ENCODE measurements at regions not wholly inside any gene's neighbourhood (a gene's known extent, or its start where the extent isn't known, plus 50 kb on each side); places are given as distances from the start of the nearest gene placed in this dataset.

- intact Hi-C loops (cut with DNase I; ENCODE audit: low total_unique reads), result loop anchor here (10.0 kb wide), 2 partner anchors 94 to 136 kb away; no protein-coding TSS in a partner anchor
- no peak for DNase-seq (ENCODE audit: low spot score in 2 of 2)
- no peak overlapping the region for H3K27ac ChIP-seq
- H3K36me3 ChIP-seq, result no peaks in the 10 kb centered on the region
- H3K4me1 ChIP-seq, result no peaks in the 10 kb centered on the region
- H3K27me3 ChIP-seq, result no peaks in the 10 kb centered on the region
- no peak overlapping the region for H3K4me3 ChIP-seq
- H3K9me3 ChIP-seq, result no peaks in the 10 kb centered on the region
- TF ChIP-seq CTCF (IDR thresholded peaks at IDR 0.05) (peak; percentile 52 to 75 (median 64)), POLR2AphosphoS5 (IDR thresholded peaks at IDR 0.05) (no peak), POLR2A (IDR thresholded peaks at IDR 0.05) (no peak)
Observed at GRCh38 chr13:44050450-44051063, 170.9 kb downstream of the LACC1 start.

GRCh38 chr13:44051405-44051804 is 171.7 kb downstream of the LACC1 start:
- Histone ChIP-seq H3K27me3 (no peaks in the 10 kb centered on the region), H3K36me3 (no peaks in the 10 kb centered on the region), H3K27ac (no peak overlapping the region), H3K9me3 (no peaks in the 10 kb centered on the region), H3K4me1 (no peaks in the 10 kb centered on the region), H3K4me3 (no peak overlapping the region)
- intact Hi-C loops (cut with DNase I; ENCODE audit: low total_unique reads), result loop anchor here (10.0 kb wide), 2 partner anchors 93 to 137 kb away; no protein-coding TSS in a partner anchor
- DNase-seq (ENCODE audit: low spot score in 2 of 2), result no peak
- TF ChIP-seq POLR2A (IDR thresholded peaks at IDR 0.05) (no peak), CTCF (IDR thresholded peaks at IDR 0.05) (no peak), POLR2AphosphoS5 (IDR thresholded peaks at IDR 0.05) (no peak)

GRCh38 chr13:44051918-44052675 is 172.4 kb downstream of the LACC1 start:
- Histone ChIP-seq H3K27ac (no peak overlapping the region), H3K4me1 (no peaks in the 10 kb centered on the region), H3K27me3 (no peaks in the 10 kb centered on the region), H3K36me3 (no peaks in the 10 kb centered on the region), H3K4me3 (no peak overlapping the region), H3K9me3 (no peaks in the 10 kb centered on the region)
- intact Hi-C loops (cut with DNase I; ENCODE audit: low total_unique reads), result loop anchor here (10.0 kb wide), 2 partner anchors 93 to 137 kb away; no protein-coding TSS in a partner anchor
- DNase-seq (ENCODE audit: low spot score in 2 of 2), result no peak
- TF ChIP-seq POLR2A (IDR thresholded peaks at IDR 0.05), result no peak
- no peak for TF ChIP-seq POLR2AphosphoS5 (IDR thresholded peaks at IDR 0.05)

- no peaks in the 10 kb centered on the region for H3K36me3 ChIP-seq
- TF ChIP-seq POLR2AphosphoS5 (IDR thresholded peaks at IDR 0.05) (no peak), POLR2A (IDR thresholded peaks at IDR 0.05) (no peak), CTCF (IDR thresholded peaks at IDR 0.05) (no peak)
- H3K4me1 ChIP-seq, result no peaks in the 10 kb centered on the region
- H3K27me3 ChIP-seq, result no peaks in the 10 kb centered on the region
- H3K27ac ChIP-seq, result peak overlapping the region in 1 of 2 donors; percentile 21
- peak in 1 of 2 donors; percentile 20 for DNase-seq (ENCODE audit: low spot score in 2 of 2)
- intact Hi-C loops (cut with DNase I; ENCODE audit: low total_unique reads), result loop anchor here (10.0 kb wide), 2 partner anchors 92 to 138 kb away; no protein-coding TSS in a partner anchor
- peak overlapping the region in 1 of 3 donors; percentile 7 for H3K4me3 ChIP-seq
- H3K9me3 ChIP-seq, result no peaks in the 10 kb centered on the region
Observed at GRCh38 chr13:44052780-44053184, 173.1 kb downstream of the LACC1 start.

GRCh38 chr13:44053208-44053607 is 173.5 kb downstream of the LACC1 start:
- Histone ChIP-seq H3K9me3 (no peaks in the 10 kb centered on the region), H3K27ac (no peak overlapping the region), H3K4me3 (peak overlapping the region in 1 of 3 donors; percentile 7), H3K27me3 (no peaks in the 10 kb centered on the region), H3K4me1 (no peaks in the 10 kb centered on the region), H3K36me3 (no peaks in the 10 kb centered on the region)
- intact Hi-C loops (cut with DNase I; ENCODE audit: low total_unique reads), result loop anchor here (10.0 kb wide), 2 partner anchors 92 to 138 kb away; no protein-coding TSS in a partner anchor
- TF ChIP-seq POLR2A (IDR thresholded peaks at IDR 0.05), result no peak
- no peak for TF ChIP-seq POLR2AphosphoS5 (IDR thresholded peaks at IDR 0.05)
- no peak for TF ChIP-seq CTCF (IDR thresholded peaks at IDR 0.05)
- no peak for DNase-seq (ENCODE audit: low spot score in 2 of 2)
